GM19468 (cell line): ENCODE measurements at regions not wholly inside any gene's neighbourhood (a gene's known extent, or its start where the extent isn't known, plus 50 kb on each side); places are given as distances from the start of the nearest gene placed in this dataset.

Experiments used
- ATAC-seq: cut with Tn5 transposase; IDR thresholded peaks from one replicate; pipeline ENCODE4 v1.9.1; 2021; ENCODE audit warnings: mild to moderate bottlenecking, moderate library complexity, moderate number of reproducible peaks; ENCODE audit not compliant: unreplicated experiment; ENCODE audit errors: extremely low read depth

- ATAC-seq: no peak
Observed at GRCh38 chr16:73161977-73162376, 114.0 kb upstream of the ZFHX3 start.

DNA sequence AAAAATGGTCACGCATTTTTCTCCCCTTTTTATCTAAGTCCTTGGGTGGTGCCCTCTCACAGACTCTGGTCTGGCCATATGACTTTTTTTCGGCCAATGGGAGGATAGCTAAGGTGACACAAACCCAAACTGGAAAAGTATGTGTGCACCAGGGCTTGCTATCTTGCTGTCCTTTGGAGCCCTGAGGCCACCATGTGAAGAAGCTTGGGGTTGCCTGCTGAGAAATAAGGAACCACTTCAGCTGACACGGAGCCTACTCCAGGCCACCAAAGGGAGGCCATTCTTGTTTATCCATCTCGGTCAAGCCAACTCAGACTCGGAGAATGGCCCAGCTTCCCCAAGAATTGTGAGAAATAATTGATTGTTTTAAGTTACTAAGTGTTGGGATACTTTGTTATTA lies 111.4 kb upstream of the ZFHX3 start:
- no peak for ATAC-seq

- ATAC-seq: no peak
Observed at GRCh38 chr16:73157861-73158260, 109.9 kb upstream of the ZFHX3 start.

DNA sequence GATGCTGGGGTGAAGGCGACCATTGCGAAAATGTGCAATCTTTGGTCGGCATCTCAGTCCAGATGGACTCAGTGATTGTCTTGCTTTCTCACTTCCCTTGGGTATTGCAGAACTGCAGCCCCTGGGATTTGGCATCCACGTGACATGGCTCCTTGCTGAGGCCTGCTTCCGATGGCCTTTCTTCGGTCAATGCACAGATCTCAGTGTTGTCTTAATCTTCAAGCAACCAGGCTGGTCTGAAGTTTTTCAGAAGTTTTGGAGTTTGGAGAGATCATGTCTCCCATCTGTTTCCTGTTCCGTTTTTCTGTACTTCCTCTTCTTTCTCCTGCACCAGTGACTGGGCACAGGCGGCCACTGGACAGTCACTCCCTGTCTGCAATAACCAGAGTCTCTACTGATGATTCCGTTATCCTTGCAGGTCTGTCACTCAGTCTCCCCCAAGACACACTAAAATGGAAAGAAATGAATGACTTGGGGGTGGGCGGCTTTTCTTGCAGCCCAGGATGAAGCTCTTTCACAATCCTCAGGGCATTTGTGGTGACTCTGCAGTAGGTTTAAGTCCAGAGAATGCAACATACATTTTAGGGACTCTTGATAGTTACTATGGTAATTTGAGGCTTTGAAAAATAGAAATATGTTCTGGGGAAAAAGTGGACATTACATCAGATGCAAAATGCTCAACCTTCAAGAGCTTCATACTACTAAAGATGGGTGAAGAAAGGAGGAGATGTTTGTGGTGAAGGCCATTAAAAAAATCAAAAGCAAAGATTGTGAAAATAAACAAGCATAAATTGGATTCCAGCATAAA lies 106.3 kb upstream of the ZFHX3 start:
- no peak for ATAC-seq

GRCh38 chr16:73152386-73153125 lies 104.6 kb upstream of the ZFHX3 start:
- ATAC-seq: no peak

- no peak for ATAC-seq
Observed at GRCh38 chr16:73151941-73152340, 104.0 kb upstream of the ZFHX3 start.

DNA sequence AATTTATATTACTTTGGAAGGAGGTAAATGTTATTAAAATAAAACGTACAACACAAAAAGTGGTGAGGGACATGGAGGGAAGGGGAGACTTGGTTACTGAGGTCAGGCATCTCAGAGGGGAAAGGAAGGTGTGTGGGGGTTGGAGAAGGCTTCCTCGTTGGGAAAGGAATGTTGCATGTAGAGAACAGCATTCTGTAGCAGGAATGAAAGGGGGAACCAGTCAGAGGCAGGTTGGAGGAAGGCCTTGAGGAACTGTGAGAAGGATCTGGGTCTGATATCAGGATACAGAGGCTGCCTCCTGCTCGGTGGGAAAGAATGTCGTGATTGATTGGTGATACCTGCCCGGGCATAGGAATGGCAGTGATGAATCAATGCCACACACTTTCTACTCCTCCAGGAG lies 103.3 kb upstream of the ZFHX3 start:
- ATAC-seq: no peak

DNA sequence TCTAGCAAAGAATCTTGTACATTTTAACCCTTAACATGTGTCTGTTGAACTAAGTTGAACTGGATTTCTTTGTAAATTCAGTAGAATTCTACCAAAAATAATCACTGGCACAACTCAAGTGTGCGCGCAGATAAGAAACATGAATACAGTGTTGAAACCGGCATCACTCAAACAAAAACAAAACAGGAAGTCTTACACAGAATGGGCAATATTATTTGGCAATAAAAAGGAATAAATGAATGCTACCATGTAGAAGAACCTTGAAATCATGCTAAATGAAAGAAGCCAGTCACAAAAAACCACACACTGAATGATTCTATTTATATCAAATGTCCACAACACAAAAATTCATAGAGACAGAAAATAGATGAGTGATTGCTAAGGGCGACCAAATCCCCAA lies 102.9 kb upstream of the ZFHX3 start:
- ATAC-seq: no peak

DNA sequence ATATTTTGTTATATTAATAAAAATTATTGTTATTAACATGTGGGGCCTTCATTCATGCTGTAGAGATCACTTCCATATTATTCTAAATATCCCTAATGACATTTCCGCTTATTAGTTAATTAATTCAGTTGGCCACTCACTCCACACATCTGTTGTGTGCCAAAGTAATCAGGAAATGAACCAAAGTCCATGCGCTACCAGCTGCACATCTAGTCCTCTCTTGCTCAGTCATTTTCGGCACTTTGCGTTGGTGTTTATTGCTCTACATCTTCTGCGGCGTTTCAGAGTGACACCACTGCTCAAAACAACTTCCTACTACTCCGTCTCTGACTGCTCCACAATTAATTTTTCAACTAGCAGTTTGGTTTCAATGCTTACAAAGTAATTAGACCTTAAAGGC lies 101.4 kb upstream of the ZFHX3 start:
- ATAC-seq: no peak

- ATAC-seq: no peak
Observed at GRCh38 chr16:73147958-73148357, 100.0 kb upstream of the ZFHX3 start.

- no peak for ATAC-seq
Observed at GRCh38 chr16:73145166-73145880, 97.4 kb upstream of the ZFHX3 start.

- ATAC-seq: no peak
Observed at GRCh38 chr16:73143576-73144422, 95.9 kb upstream of the ZFHX3 start.

DNA sequence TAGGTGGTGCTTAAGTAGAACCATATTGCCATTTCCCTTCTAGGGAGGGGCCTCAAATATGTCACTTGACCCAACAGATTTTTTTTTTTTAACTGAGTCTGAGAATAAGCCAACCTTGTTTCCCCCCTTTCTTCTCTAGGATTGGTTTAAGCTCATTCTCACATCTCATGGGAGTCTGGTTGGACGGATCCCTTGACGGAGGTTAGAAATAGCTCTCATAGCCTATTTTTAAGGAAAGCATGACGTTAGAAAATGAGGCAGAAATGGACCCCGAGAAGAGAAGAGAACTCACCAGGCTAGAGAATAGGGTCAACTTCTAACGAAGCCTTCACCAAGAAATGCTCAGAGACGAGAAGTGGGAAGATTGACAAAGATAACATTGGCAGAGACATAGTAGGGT lies 95.1 kb upstream of the ZFHX3 start:
- ATAC-seq: no peak

DNA sequence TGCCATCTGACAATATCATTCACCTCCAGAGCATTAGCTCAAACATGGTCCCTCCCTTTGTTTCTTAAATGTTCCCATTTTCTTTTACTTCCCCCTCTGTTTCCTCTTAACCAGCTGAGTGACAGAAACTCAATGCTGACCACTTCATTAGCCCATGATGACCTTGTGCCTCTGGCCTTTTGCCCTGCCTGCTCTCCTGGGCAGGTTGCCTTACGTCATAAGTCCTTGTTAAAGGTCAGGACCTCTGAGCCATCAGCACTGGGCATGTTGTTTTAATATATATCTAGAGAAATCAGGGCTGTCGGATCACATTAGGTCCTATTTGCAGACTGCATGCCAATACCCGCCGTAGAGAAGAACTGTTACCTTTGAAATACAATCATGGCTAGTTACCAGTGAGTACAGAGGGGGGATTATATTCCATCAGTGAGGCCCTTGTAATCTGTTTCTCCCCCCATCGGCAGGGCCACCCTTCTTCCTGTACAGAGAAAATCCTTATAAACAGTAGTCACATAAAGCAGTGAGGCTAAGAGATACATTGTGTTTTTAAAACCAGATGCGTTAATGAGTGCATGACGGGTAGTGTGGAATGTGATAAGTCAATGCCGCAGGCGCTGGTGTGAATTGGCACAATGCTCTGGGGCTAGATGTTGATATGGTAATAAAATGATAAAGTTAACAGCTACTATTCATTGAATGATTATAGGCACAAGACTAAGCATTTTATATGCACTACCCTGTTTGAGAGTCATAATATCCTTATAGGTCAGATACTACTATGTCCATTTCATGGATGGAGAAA lies 94.3 kb upstream of the ZFHX3 start:
- ATAC-seq: no peak

GRCh38 chr16:73140929-73141328 lies 93.0 kb upstream of the ZFHX3 start:
- ATAC-seq: no peak

- no peak for ATAC-seq
Observed at GRCh38 chr16:73131156-73131862, 83.4 kb upstream of the ZFHX3 start.

GRCh38 chr16:73129455-73129854 lies 81.5 kb upstream of the ZFHX3 start:
- ATAC-seq: no peak

GRCh38 chr16:73126525-73126853 lies 78.6 kb upstream of the ZFHX3 start:
- no peak for ATAC-seq
